Left hindlimb (tissue), 1 donor: ENCODE measurements at regions not wholly inside any gene's neighbourhood (a gene's known extent, or its start where the extent isn't known, plus 50 kb on each side); places are given as distances from the start of the nearest gene placed in this dataset.
"Not testable (repeated sequence)": the region's sequence is repeated elsewhere in the genome, so short reads cannot be mapped to it uniquely, and the experiment has no call there.

Experiments
- DNase-seq: peaks from one replicate; pipeline ENCODE4 v3.0.0-alpha.2; 2018

- no peak for DNase-seq
These were observed 63.8 kb downstream of the TNFAIP2 start for GRCh38 chr14:103186909-103187586.

GRCh38 chr14:103187911-103188310 is 64.7 kb downstream of the TNFAIP2 start:
- DNase-seq = no peak

GRCh38 chr14:103188810-103189480 is 65.7 kb downstream of the TNFAIP2 start:
- peak; percentile 51 for DNase-seq

GRCh38 chr14:103189481-103190470 is 66.5 kb downstream of the TNFAIP2 start:
- DNase-seq = no peak

- DNase-seq = no peak
These were observed 67.5 kb downstream of the TNFAIP2 start for GRCh38 chr14:103190741-103191140.

GRCh38 chr14:103191844-103192243 is 68.6 kb downstream of the TNFAIP2 start:
- no peak for DNase-seq

GRCh38 chr14:103192246-103192840 is 69.1 kb downstream of the TNFAIP2 start:
- DNase-seq = no peak

- DNase-seq = not testable (repeated sequence)
These were observed 69.6 kb downstream of the TNFAIP2 start for GRCh38 chr14:103192861-103193260.

GRCh38 chr14:103193491-103193890 is 70.2 kb downstream of the TNFAIP2 start:
- not testable (repeated sequence) for DNase-seq

GRCh38 chr14:103194256-103195045 is 71.2 kb downstream of the TNFAIP2 start:
- DNase-seq = no peak

- no peak for DNase-seq
These were observed 72.8 kb downstream of the TNFAIP2 start for GRCh38 chr14:103195828-103196615.

- DNase-seq = no peak
These were observed 73.5 kb downstream of the TNFAIP2 start for GRCh38 chr14:103196716-103197115.

- no peak for DNase-seq
These were observed 75.2 kb downstream of the TNFAIP2 start for GRCh38 chr14:103198131-103199105.

- no peak for DNase-seq
These were observed 75.9 kb downstream of the TNFAIP2 start for GRCh38 chr14:103199124-103199523.

- no peak for DNase-seq
These were observed 78.5 kb downstream of the TNFAIP2 start for GRCh38 chr14:103201801-103202200.

- DNase-seq = no peak
These were observed 81.7 kb downstream of the TNFAIP2 start for GRCh38 chr14:103204852-103205540.

GRCh38 chr14:103205541-103205906 is 82.3 kb downstream of the TNFAIP2 start:
- DNase-seq = no peak

- DNase-seq = no peak
These were observed 82.8 kb downstream of the TNFAIP2 start for GRCh38 chr14:103206023-103206481.

- peak; percentile 88 for DNase-seq
These were observed 83.7 kb downstream of the TNFAIP2 start for GRCh38 chr14:103206836-103207387.
